K562 (cell line): ENCODE measurements at regions not wholly inside any gene's neighbourhood (a gene's known extent, or its start where the extent isn't known, plus 50 kb on each side); places are given as distances from the start of the nearest gene placed in this dataset.
A peak's percentile ranks its signal among the peaks of the same experiment; 100 is the strongest.

Source experiments
- ATAC-seq: fragments of 200-7000 bp; cut with Tn5 transposase; 3 replicates; pipeline ENCODE4 v1.9.1; 2020; ENCODE audit warnings: moderate library complexity
- BruUV-seq: library from RNA; stranded (reverse); fragments of 400-500 nt; replicated peaks from 2 replicates; lab custom pipeline; 2021; lab: Mats Ljungman, UMichigan
- CTCF ChIA-PET: fragments of 300-600 bp; formaldehyde crosslinking; extraction: SDS; loops from one replicate; lab custom pipeline; 2021; ENCODE audit warnings: low intra/inter-chr PET ratio; lab: Yijun Ruan, JAX
- POLR2A ChIA-PET: fragments of 300-600, 350-650 bp; sonication (Branson Sonifier 250); formaldehyde crosslinking; extraction: SDS; loops from one replicate; lab custom pipeline; 2021; ENCODE audit warnings: antibody characterized with exemption, inconsistent platforms; lab: Yijun Ruan, JAX
- DNase-seq, 4 experiments: peaks; one replicate each; pipeline versions ENCODE4 v3.0.0 to v3.0.0-alpha.2; 2011 to 2018; ENCODE audit warnings: low spot score in 3 of 4, mixed read lengths in 3 of 4; ENCODE audit errors: extremely low read depth in 1 of 4
- FAIRE-seq: peaks from 2 replicates; lab custom pipeline; 2011; peaks lifted over from hg19 to GRCh38; lab: Jason Lieb, UNC
- H2AFZ ChIP-seq: 2 replicates; pipeline ENCODE4 v1.6.0; 2011; ENCODE audit warnings: low read depth, low read length, control low read depth, inconsistent platforms
- H3K27ac ChIP-seq: fragments of 200-600 bp; 3 replicates; pipeline ENCODE4 v1.8.0; 2011; ENCODE audit warnings: low read depth, mild to moderate bottlenecking, control low read depth, inconsistent platforms, low read length, moderate library complexity, mixed read lengths; ENCODE audit errors: extremely low read depth
- H3K27me3 ChIP-seq, 2 experiments: fragments of 300-600 bp in 1 of 2; 2 replicates in 1 of 2; 3 replicates in 1 of 2; pipeline versions ENCODE4 v1.6.0 to v1.8.0; 2011; ENCODE audit warnings: inconsistent platforms in 2 of 2, low read length in 2 of 2, mild to moderate bottlenecking in 1 of 2, mixed read lengths in 1 of 2, moderate library complexity in 1 of 2; ENCODE audit not compliant: control insufficient read depth in 2 of 2, insufficient read depth in 2 of 2
- H3K36me3 ChIP-seq: fragments of 300-600 bp; 3 replicates; pipeline ENCODE4 v1.8.0; 2011; ENCODE audit warnings: mild to moderate bottlenecking, low read length, inconsistent platforms; ENCODE audit not compliant: control insufficient read depth, insufficient read depth
- H3K4me1 ChIP-seq, 2 experiments: fragments of 200-600 bp in 1 of 2; replicated peaks in 1 of 2; 2 replicates in 1 of 2; 3 replicates in 1 of 2; pipeline versions ENCODE4 v1.5.1 to v1.8.0; 2011; ENCODE audit warnings: inconsistent platforms in 2 of 2, low read length in 2 of 2, mild to moderate bottlenecking in 1 of 2, mixed read lengths in 1 of 2, moderate library complexity in 1 of 2; ENCODE audit not compliant: control insufficient read depth in 2 of 2, insufficient read depth in 2 of 2
- H3K4me2 ChIP-seq: 2 replicates; pipeline ENCODE4 v1.6.1; 2011; ENCODE audit warnings: low read length, control low read depth, inconsistent platforms, mixed read lengths; ENCODE audit not compliant: insufficient read depth
- H3K4me3 ChIP-seq: fragments of 200-600 bp; sonication (generic), shearing (Covaris generic); 2 replicates; pipeline ENCODE4 v1.5.1; 2016; ENCODE audit warnings: control low read depth, inconsistent platforms
- H3K79me2 ChIP-seq: fragments of 200-600 bp; 3 replicates; pipeline ENCODE4 v1.8.0; 2011; ENCODE audit warnings: low read length, inconsistent platforms; ENCODE audit not compliant: control insufficient read depth, insufficient read depth
- H3K9ac ChIP-seq, 2 experiments: 2 replicates each; pipeline versions ENCODE4 v1.6.0 to v1.6.1; 2011; ENCODE audit warnings: low read depth in 2 of 2, low read length in 2 of 2, control low read depth in 1 of 2, inconsistent platforms in 1 of 2, mild to moderate bottlenecking in 1 of 2, mixed read lengths in 1 of 2; ENCODE audit not compliant: insufficient read depth in 1 of 2
- H3K9me1 ChIP-seq: one replicate; pipeline ENCODE4 v1.6.0; 2011; ENCODE audit warnings: inconsistent platforms, mild to moderate bottlenecking, low read length, moderate library complexity; ENCODE audit not compliant: control insufficient read depth, insufficient read depth
- H3K9me3 ChIP-seq: replicated peaks from 2 replicates; pipeline ENCODE4 v1.5.1; 2011; ENCODE audit warnings: low read depth, low read length, inconsistent platforms; ENCODE audit not compliant: control insufficient read depth, insufficient read depth
- H4K20me1 ChIP-seq: replicated peaks from 2 replicates; pipeline ENCODE4 v1.6.1; 2011; ENCODE audit warnings: low read length, inconsistent platforms, mixed read lengths; ENCODE audit not compliant: control insufficient read depth, insufficient read depth
- MEF2D ChIP-seq: conservative IDR thresholded peaks from 2 replicates; pipeline ENCODE4 v1.6.1; 2016; ENCODE audit warnings: low read depth, missing genetic modification characterization, missing compliant biosample characterization
- NEUROD1 ChIP-seq: fragments of 150-350 bp; IDR thresholded peaks from 2 replicates; pipeline ENCODE4 v1.6.1; 2014; ENCODE audit warnings: borderline replicate concordance, low read length, low read depth; ENCODE audit not compliant: partially characterized antibody
- PHF20 ChIP-seq: fragments of 450-650 bp; IDR thresholded peaks from 2 replicates; pipeline ENCODE4 v1.6.1; 2018; ENCODE audit not compliant: partially characterized antibody
- SRSF9 ChIP-seq: fragments of 200-400 bp; formaldehyde crosslinking; IDR thresholded peaks from 2 replicates; pipeline ENCODE4 v1.6.1; 2017; ENCODE audit warnings: low read depth, low read length, borderline replicate concordance
- TAL1 ChIP-seq: fragments of 450-650 bp; IDR thresholded peaks from 2 replicates; pipeline ENCODE4 v1.6.1; 2016; ENCODE audit warnings: mild to moderate bottlenecking
- TARDBP ChIP-seq: fragments of 450-650 bp; IDR thresholded peaks from 2 replicates; pipeline ENCODE4 v1.6.1; 2016
- TCF7 ChIP-seq: sonication (generic); IDR thresholded peaks from 2 replicates; pipeline ENCODE4 v1.6.1; 2016; ENCODE audit warnings: antibody characterized with exemption, borderline replicate concordance
- ZNF140 ChIP-seq: fragments of 250-450 bp; sonication (Bioruptor Pico); IDR thresholded peaks from 2 replicates; pipeline ENCODE4 v1.8.0; 2021; ENCODE audit warnings: moderate library complexity, mild to moderate bottlenecking, inconsistent platforms
- ZNF316 ChIP-seq: fragments of 450-650 bp; IDR thresholded peaks from 2 replicates; pipeline ENCODE4 v1.6.1; 2016
- ZNF384 ChIP-seq: IDR thresholded peaks from 2 replicates; pipeline ENCODE4 v1.6.1; 2012; ENCODE audit warnings: low read depth, low read length, improper control_type of control experiment
- ZNF583 ChIP-seq: fragments of 250-450 bp; sonication (Bioruptor Pico); IDR thresholded peaks from 2 replicates; pipeline ENCODE4 v1.4.0; 2020
- ZNF785 ChIP-seq: fragments of 250-450 bp; sonication (Bioruptor Pico); IDR thresholded peaks from 2 replicates; pipeline ENCODE4 v1.4.0; 2020; ENCODE audit warnings: mild to moderate bottlenecking
- WGBS: fragments of 100-300 bp; shearing (Covaris generic); methylation state at CpG from one replicate; pipeline ENCODE4 v1.1.6; 2016; ENCODE audit warnings: low coverage, mixed read lengths; ENCODE audit not compliant: insufficient coverage; ENCODE audit errors: missing lambda C conversion rate; 5-methylcytosine and 5-hydroxymethylcytosine counted together
- in situ Hi-C: fragments of 300-500 bp; cut with MboI; formaldehyde crosslinking; loops from 4 replicates; pipeline ENCODE4 v1.15.0; 2018; ENCODE audit warnings: inconsistent platforms, mixed read lengths
- intact Hi-C: fragments of 100-400 bp; cut with micrococcal nuclease; formaldehyde crosslinking; loops from 2 replicates; pipeline ENCODE4 v1.14.2; 2022
- TF ChIP-seq, protein P1 (sequence below): fragments of 450-650 bp; IDR thresholded peaks from 2 replicates; pipeline ENCODE4 v1.6.1; 2016
- TF ChIP-seq, protein P2 (sequence below): fragments of 450-650 bp; formaldehyde crosslinking; IDR thresholded peaks from 2 replicates; pipeline ENCODE4 v1.4.0; 2020; ENCODE audit warnings: mild to moderate bottlenecking, moderate library complexity
- TF ChIP-seq, protein P3 (sequence below): fragments of 250-450 bp; sonication (Bioruptor Pico); IDR thresholded peaks from 2 replicates; pipeline ENCODE4 v1.5.0; 2021
- TF ChIP-seq, protein P4 (sequence below): fragments of 250-450 bp; sonication (Bioruptor Pico); IDR thresholded peaks from 2 replicates; pipeline ENCODE4 v1.8.0; 2021; ENCODE audit warnings: moderate library complexity, mild to moderate bottlenecking, inconsistent platforms

DNA sequence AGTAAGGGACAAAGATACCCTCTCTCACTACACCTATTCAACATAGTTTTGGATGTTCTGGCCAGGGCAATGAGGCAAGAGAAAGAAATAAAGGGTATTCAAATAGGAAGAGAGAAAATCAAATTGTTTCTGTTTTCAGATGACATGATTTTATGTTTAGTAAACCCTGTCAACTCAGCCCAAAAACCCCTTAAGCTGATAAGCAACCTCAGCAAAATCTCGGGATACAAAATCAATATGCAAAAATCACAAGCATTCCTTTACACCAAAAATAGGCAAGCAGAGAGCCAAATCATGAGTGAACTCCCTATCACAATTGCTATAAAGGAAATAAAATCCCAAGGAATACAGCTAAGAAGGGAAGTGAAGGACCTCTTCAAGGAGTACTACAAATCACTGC is 1130.7 kb upstream of the PIK3C3 start:
- ATAC-seq = no peak
- Histone ChIP-seq H3K9me3 (no peaks in the 10 kb centered on the region), H3K27ac (no peak overlapping the region), H3K79me2 (no peaks in the 10 kb centered on the region), H3K36me3 (no peaks in the 10 kb centered on the region), H3K9ac (no peak overlapping the region), H3K9me1 (no peaks in the 10 kb centered on the region), H2AFZ (no peak overlapping the region), H3K4me2 (no peak overlapping the region), H3K4me3 (no peak overlapping the region), H4K20me1 (no peaks in the 10 kb centered on the region), H3K27me3 (no peaks in the 10 kb centered on the region), H3K4me1 (no peaks in the 10 kb centered on the region)
- in situ Hi-C loops = no loop called here
- no TSS peak for BruUV-seq
- no peak for DNase-seq
- WGBS = 0% methylated on average over 1 of the region's 1 CpG
- TF ChIP-seq ZNF316 (0 out of 2 replicates have a peak, but pooled peaks have one; percentile 7), SRSF9 (no peak)
- FAIRE-seq = no peak
- ChIA-PET POLR2A (no interaction called here), CTCF (no interaction called here)
- intact Hi-C loops = no loop called here

DNA sequence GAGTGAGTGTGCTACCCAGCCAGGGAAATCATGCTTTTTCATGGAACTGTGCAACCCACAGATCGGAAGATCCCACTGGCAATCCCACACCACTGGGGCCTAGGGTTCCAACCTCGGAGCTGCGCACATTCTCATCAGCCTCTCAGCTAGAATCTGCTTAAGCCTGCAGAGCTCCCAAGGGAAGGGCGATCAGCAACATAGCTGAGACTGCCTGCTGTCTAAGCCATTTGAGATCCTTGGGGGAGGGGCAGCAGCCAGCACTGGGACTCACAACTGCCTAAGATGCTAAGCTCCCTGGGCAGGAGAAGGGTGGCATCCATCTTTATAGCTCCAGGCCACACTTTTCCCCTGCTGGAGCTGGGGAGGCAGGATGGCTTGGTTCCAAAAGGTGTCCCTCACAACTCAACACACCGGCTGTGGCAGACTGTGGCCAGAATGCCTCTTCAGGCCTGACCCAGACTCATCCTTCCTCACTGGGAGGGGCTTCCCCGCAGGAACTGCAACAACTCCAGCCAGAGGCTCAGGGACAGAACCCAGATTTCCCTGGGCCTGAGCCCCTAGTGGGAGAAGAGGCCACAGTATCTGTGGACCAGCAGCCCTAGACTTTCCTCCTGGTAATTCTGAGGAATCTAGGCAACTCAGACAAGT is 1133.3 kb upstream of the PIK3C3 start:
- 1% methylated on average over 6 of the region's 6 CpGs for WGBS
- POLR2A ChIA-PET = no interaction called here
- ATAC-seq = no peak
- no peak for TF ChIP-seq ZNF384
- TF ChIP-seq, protein P1, sequence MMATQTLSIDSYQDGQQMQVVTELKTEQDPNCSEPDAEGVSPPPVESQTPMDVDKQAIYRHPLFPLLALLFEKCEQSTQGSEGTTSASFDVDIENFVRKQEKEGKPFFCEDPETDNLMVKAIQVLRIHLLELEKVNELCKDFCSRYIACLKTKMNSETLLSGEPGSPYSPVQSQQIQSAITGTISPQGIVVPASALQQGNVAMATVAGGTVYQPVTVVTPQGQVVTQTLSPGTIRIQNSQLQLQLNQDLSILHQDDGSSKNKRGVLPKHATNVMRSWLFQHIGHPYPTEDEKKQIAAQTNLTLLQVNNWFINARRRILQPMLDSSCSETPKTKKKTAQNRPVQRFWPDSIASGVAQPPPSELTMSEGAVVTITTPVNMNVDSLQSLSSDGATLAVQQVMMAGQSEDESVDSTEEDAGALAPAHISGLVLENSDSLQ = no peak
- no peak for TF ChIP-seq ZNF583 (CRISPR knock-in tag)
- no peak for TF ChIP-seq ZNF785 (CRISPR knock-in tag)
- TF ChIP-seq TCF7 = no peak
- no peak for TF ChIP-seq MEF2D (tag)
- TF ChIP-seq TAL1 = no peak
- TF ChIP-seq, protein P2, sequence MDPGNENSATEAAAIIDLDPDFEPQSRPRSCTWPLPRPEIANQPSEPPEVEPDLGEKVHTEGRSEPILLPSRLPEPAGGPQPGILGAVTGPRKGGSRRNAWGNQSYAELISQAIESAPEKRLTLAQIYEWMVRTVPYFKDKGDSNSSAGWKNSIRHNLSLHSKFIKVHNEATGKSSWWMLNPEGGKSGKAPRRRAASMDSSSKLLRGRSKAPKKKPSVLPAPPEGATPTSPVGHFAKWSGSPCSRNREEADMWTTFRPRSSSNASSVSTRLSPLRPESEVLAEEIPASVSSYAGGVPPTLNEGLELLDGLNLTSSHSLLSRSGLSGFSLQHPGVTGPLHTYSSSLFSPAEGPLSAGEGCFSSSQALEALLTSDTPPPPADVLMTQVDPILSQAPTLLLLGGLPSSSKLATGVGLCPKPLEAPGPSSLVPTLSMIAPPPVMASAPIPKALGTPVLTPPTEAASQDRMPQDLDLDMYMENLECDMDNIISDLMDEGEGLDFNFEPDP = no peak
- TF ChIP-seq, protein P3, sequence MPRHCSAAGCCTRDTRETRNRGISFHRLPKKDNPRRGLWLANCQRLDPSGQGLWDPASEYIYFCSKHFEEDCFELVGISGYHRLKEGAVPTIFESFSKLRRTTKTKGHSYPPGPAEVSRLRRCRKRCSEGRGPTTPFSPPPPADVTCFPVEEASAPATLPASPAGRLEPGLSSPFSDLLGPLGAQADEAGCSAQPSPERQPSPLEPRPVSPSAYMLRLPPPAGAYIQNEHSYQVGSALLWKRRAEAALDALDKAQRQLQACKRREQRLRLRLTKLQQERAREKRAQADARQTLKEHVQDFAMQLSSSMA (CRISPR knock-in tag) = no peak
- TF ChIP-seq ZNF140 (CRISPR knock-in tag) = no peak
- TF ChIP-seq, protein P4, sequence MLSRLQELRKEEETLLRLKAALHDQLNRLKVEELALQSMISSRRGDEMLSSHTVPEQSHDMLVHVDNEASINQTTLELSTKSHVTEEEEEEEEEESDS = no peak
- TF ChIP-seq NEUROD1 = no peak
- no peak for TF ChIP-seq PHF20
- TF ChIP-seq TARDBP = no peak

More for the DNA sequence above, 1133.3 kb upstream of the PIK3C3 start:
- H3K4me1 ChIP-seq = no peaks in the 10 kb centered on the region
- DNase-seq (no peak), FAIRE-seq (no peak)
- H3K9me3 ChIP-seq = no peaks in the 10 kb centered on the region
- H3K27ac ChIP-seq = no peak overlapping the region
- BruUV-seq = no TSS peak
- H2AFZ ChIP-seq = no peak overlapping the region
- in situ Hi-C loops = no loop called here
- no peak overlapping the region for H3K9ac ChIP-seq
- CTCF ChIA-PET = no interaction called here
- no peaks in the 10 kb centered on the region for H4K20me1 ChIP-seq
- no peak overlapping the region for H3K4me3 ChIP-seq
- no peaks in the 10 kb centered on the region for H3K36me3 ChIP-seq
- intact Hi-C loops = no loop called here
- H3K27me3 ChIP-seq = no peaks in the 10 kb centered on the region
- no peaks in the 10 kb centered on the region for H3K9me1 ChIP-seq
- H3K79me2 ChIP-seq = no peaks in the 10 kb centered on the region
- H3K4me2 ChIP-seq = no peak overlapping the region
